HepG2 (cell line): ENCODE measurements at regions not wholly inside any gene's neighbourhood (a gene's known extent, or its start where the extent isn't known, plus 50 kb on each side); places are given as distances from the start of the nearest gene placed in this dataset.

ENCODE experiments used
- ARID3A ChIP-seq: IDR thresholded peaks from 2 replicates; pipeline ENCODE4 v1.6.1; 2012; ENCODE audit warnings: low read depth, low read length, improper control_type of control experiment
- ATF2 ChIP-seq: sonication (generic); formaldehyde crosslinking; IDR thresholded peaks from 2 replicates; pipeline ENCODE4 v1.4.0; 2020; ENCODE audit warnings: missing genetic modification reagents
- CBX5 ChIP-seq: sonication (generic); formaldehyde crosslinking; IDR thresholded peaks from 2 replicates; pipeline ENCODE4 v1.4.0; 2020; ENCODE audit warnings: missing genetic modification reagents, borderline replicate concordance
- DNMT3B ChIP-seq: conservative IDR thresholded peaks from 2 replicates; pipeline ENCODE4 v1.6.1; 2016; ENCODE audit warnings: missing biosample characterization, control low read depth
- FOSL1 ChIP-seq: sonication (generic); formaldehyde crosslinking; IDR thresholded peaks from 2 replicates; pipeline ENCODE4 v1.9.0; 2021; ENCODE audit warnings: missing genetic modification reagents, borderline replicate concordance
- GZF1 ChIP-seq: sonication (generic); formaldehyde crosslinking; IDR thresholded peaks from 2 replicates; pipeline ENCODE4 v1.5.1; 2020; ENCODE audit warnings: mild to moderate bottlenecking, missing genetic modification reagents
- HDAC2 ChIP-seq: sonication (generic); formaldehyde crosslinking; IDR thresholded peaks from 2 replicates; pipeline ENCODE4 v1.4.0; 2020; ENCODE audit warnings: missing genetic modification reagents
- HMG20B ChIP-seq: conservative IDR thresholded peaks from 2 replicates; pipeline ENCODE4 v1.6.1; 2016; ENCODE audit warnings: missing genetic modification reagents, missing compliant biosample characterization
- HNF1B ChIP-seq: sonication (generic); formaldehyde crosslinking; IDR thresholded peaks from 2 replicates; pipeline ENCODE4 v1.5.1; 2020; ENCODE audit warnings: mild to moderate bottlenecking, moderate library complexity, missing genetic modification reagents
- RAD21 ChIP-seq: fragments of 450-650 bp; formaldehyde crosslinking; IDR thresholded peaks from 2 replicates; pipeline ENCODE4 v1.5.0; 2020; ENCODE audit warnings: mild to moderate bottlenecking
- SALL2 ChIP-seq: sonication (generic); formaldehyde crosslinking; IDR thresholded peaks from 2 replicates; pipeline ENCODE4 v1.8.1; 2023; ENCODE audit warnings: mild to moderate bottlenecking, missing genetic modification reagents, inconsistent platforms
- SSRP1 ChIP-seq: IDR thresholded peaks from 2 replicates; pipeline ENCODE4 v1.6.1; 2016; ENCODE audit warnings: control low read depth
- YEATS2 ChIP-seq: sonication (generic); formaldehyde crosslinking; IDR thresholded peaks from 2 replicates; pipeline ENCODE4 v1.4.0; 2020; ENCODE audit warnings: missing genetic modification reagents, borderline replicate concordance
- YEATS4 ChIP-seq: sonication (generic); formaldehyde crosslinking; IDR thresholded peaks from 2 replicates; pipeline ENCODE4 v1.4.0; 2020; ENCODE audit warnings: missing genetic modification reagents, borderline replicate concordance
- ZFY ChIP-seq: sonication (generic); formaldehyde crosslinking; IDR thresholded peaks from 2 replicates; pipeline ENCODE4 v1.4.0; 2020; ENCODE audit warnings: missing genetic modification reagents
- ZNF253 ChIP-seq: sonication (generic); formaldehyde crosslinking; IDR thresholded peaks from 2 replicates; pipeline ENCODE4 v1.8.0; 2022; ENCODE audit warnings: mild to moderate bottlenecking, missing genetic modification reagents, borderline replicate concordance
- ZNF33B ChIP-seq: sonication (generic); formaldehyde crosslinking; IDR thresholded peaks from 2 replicates; pipeline ENCODE4 v1.5.1; 2020; ENCODE audit warnings: mild to moderate bottlenecking, missing genetic modification reagents
- ZNF343 ChIP-seq: sonication (generic); formaldehyde crosslinking; IDR thresholded peaks from 2 replicates; pipeline ENCODE4 v1.4.0; 2020; ENCODE audit warnings: mild to moderate bottlenecking, missing genetic modification reagents
- ZNF350 ChIP-seq: sonication (generic); formaldehyde crosslinking; IDR thresholded peaks from 2 replicates; pipeline ENCODE4 v1.4.0; 2020; ENCODE audit warnings: mild to moderate bottlenecking, low read depth, missing genetic modification reagents, borderline replicate concordance
- ZNF530 ChIP-seq: sonication (generic); formaldehyde crosslinking; IDR thresholded peaks from 2 replicates; pipeline ENCODE4 v1.5.0; 2020; ENCODE audit warnings: low read depth, mild to moderate bottlenecking, missing genetic modification reagents
- ZNF562 ChIP-seq: sonication (generic); formaldehyde crosslinking; IDR thresholded peaks from 2 replicates; pipeline ENCODE4 v1.8.0; 2022; ENCODE audit warnings: missing genetic modification reagents, borderline replicate concordance
- ZNF674 ChIP-seq: sonication (generic); formaldehyde crosslinking; IDR thresholded peaks from 2 replicates; pipeline ENCODE4 v1.5.0; 2020; ENCODE audit warnings: low read depth, mild to moderate bottlenecking, missing genetic modification reagents
- ZNF782 ChIP-seq: sonication (generic); formaldehyde crosslinking; IDR thresholded peaks from 2 replicates; pipeline ENCODE4 v1.4.0; 2020; ENCODE audit warnings: missing genetic modification reagents, mild to moderate bottlenecking, borderline replicate concordance
- ZNF878 ChIP-seq: sonication (generic); formaldehyde crosslinking; IDR thresholded peaks from 2 replicates; pipeline ENCODE4 v1.8.1; 2023; ENCODE audit warnings: mild to moderate bottlenecking, missing genetic modification reagents, moderate library complexity
- ZSCAN29 ChIP-seq: sonication (generic); formaldehyde crosslinking; conservative IDR thresholded peaks from 2 replicates; pipeline ENCODE4 v1.4.0; 2020; ENCODE audit warnings: mild to moderate bottlenecking, missing genetic modification reagents
- TF ChIP-seq, protein P1 (sequence below): sonication (generic); formaldehyde crosslinking; IDR thresholded peaks from 2 replicates; pipeline ENCODE4 v1.4.0; 2020; ENCODE audit warnings: missing genetic modification reagents

- TF ChIP-seq ZFY (CRISPR knock-in tag) (peak; percentile 56; the same call in 1 of the 2 replicates), RAD21 (CRISPR knock-in tag) (peak; percentile 71), ZNF674 (CRISPR knock-in tag) (no peak), YEATS2 (CRISPR knock-in tag) (peak; percentile 81; the same call in 1 of the 2 replicates), ZNF562 (CRISPR knock-in tag) (no peak), DNMT3B (CRISPR knock-in tag) (no peak), ZNF782 (CRISPR knock-in tag) (peak; percentile 42; the same call in 1 of the 2 replicates), ZNF878 (CRISPR knock-in tag) (peak; percentile 67; the same call in 1 of the 2 replicates), ARID3A (peak; percentile 86), HDAC2 (peak; percentile 98), SALL2 (CRISPR knock-in tag) (peak; percentile 50), GZF1 (peak; percentile 38; the same call in 1 of the 2 replicates), YEATS4 (no peak; the same call in 1 of the 2 replicates), SSRP1 (CRISPR knock-in tag) (peak; percentile 88), ZNF343 (CRISPR knock-in tag) (peak; percentile 60; the same call in 1 of the 2 replicates), HNF1B (peak; percentile 98), ZNF530 (no peak), ZSCAN29 (CRISPR knock-in tag) (peak; percentile 86), ZNF350 (CRISPR knock-in tag) (peak; percentile 92), ATF2 (CRISPR knock-in tag) (peak; percentile 94), CBX5 (CRISPR knock-in tag) (peak; percentile 99), HMG20B (CRISPR knock-in tag) (peak; percentile 72; the same call in 1 of the 2 replicates), ZNF33B (CRISPR knock-in tag) (no peak; the same call in 1 of the 2 replicates), FOSL1 (CRISPR knock-in tag) (no peak), ZNF253 (CRISPR knock-in tag) (no peak)
- TF ChIP-seq, protein P1, sequence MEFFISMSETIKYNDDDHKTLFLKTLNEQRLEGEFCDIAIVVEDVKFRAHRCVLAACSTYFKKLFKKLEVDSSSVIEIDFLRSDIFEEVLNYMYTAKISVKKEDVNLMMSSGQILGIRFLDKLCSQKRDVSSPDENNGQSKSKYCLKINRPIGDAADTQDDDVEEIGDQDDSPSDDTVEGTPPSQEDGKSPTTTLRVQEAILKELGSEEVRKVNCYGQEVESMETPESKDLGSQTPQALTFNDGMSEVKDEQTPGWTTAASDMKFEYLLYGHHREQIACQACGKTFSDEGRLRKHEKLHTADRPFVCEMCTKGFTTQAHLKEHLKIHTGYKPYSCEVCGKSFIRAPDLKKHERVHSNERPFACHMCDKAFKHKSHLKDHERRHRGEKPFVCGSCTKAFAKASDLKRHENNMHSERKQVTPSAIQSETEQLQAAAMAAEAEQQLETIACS, result no peak
Measured at GRCh38 chr6:137357263-137357947, 136.8 kb downstream of the OLIG3 start (continued).
